Mesothelial cell of epicardium (in vitro differentiated cells): ENCODE measurements at regions not wholly inside any gene's neighbourhood (a gene's known extent, or its start where the extent isn't known, plus 50 kb on each side); places are given as distances from the start of the nearest gene placed in this dataset.

Experiments used
- DNase-seq, 2 experiments: peaks; one replicate each; pipeline ENCODE4 v3.0.0; 2021; ENCODE audit warnings: low spot score in 2 of 2; ENCODE audit not compliant: unreplicated experiment in 2 of 2
- H3K27ac Mint-ChIP-seq: 2 replicates; pipeline ENCODE4 v1.8.0; 2021; ENCODE audit warnings: mixed read lengths
- H3K27me3 Mint-ChIP-seq: 2 replicates; pipeline ENCODE4 v1.8.0; 2021; ENCODE audit warnings: low read depth, mixed read lengths
- H3K36me3 Mint-ChIP-seq: 2 replicates; pipeline ENCODE4 v1.8.0; 2021; ENCODE audit warnings: mixed read lengths
- H3K4me1 Mint-ChIP-seq: 2 replicates; pipeline ENCODE4 v1.8.0; 2021; ENCODE audit warnings: mixed read lengths
- H3K4me3 Mint-ChIP-seq: 2 replicates; pipeline ENCODE4 v1.8.0; 2021; ENCODE audit warnings: mild to moderate bottlenecking, moderate library complexity, mixed read lengths
- H3K9me3 Mint-ChIP-seq: 2 replicates; pipeline ENCODE4 v1.8.0; 2021; ENCODE audit warnings: mixed read lengths
- TF ChIP-seq, protein P1 (sequence below): fragments of 200-600 bp; sonication (generic); IDR thresholded peaks from one replicate; pipeline ENCODE4 v1.5.0; 2021; ENCODE audit warnings: antibody characterized with exemption; ENCODE audit not compliant: unreplicated experiment

- H3K36me3 Mint-ChIP-seq = peaks cover 5% of the 10 kb centered on the region
- H3K4me3 Mint-ChIP-seq = no peak overlapping the region
- H3K9me3 Mint-ChIP-seq = peaks cover 62% of the 10 kb centered on the region
- no peaks in the 10 kb centered on the region for H3K27me3 Mint-ChIP-seq
- H3K27ac Mint-ChIP-seq = no peak overlapping the region
- TF ChIP-seq, protein P1, sequence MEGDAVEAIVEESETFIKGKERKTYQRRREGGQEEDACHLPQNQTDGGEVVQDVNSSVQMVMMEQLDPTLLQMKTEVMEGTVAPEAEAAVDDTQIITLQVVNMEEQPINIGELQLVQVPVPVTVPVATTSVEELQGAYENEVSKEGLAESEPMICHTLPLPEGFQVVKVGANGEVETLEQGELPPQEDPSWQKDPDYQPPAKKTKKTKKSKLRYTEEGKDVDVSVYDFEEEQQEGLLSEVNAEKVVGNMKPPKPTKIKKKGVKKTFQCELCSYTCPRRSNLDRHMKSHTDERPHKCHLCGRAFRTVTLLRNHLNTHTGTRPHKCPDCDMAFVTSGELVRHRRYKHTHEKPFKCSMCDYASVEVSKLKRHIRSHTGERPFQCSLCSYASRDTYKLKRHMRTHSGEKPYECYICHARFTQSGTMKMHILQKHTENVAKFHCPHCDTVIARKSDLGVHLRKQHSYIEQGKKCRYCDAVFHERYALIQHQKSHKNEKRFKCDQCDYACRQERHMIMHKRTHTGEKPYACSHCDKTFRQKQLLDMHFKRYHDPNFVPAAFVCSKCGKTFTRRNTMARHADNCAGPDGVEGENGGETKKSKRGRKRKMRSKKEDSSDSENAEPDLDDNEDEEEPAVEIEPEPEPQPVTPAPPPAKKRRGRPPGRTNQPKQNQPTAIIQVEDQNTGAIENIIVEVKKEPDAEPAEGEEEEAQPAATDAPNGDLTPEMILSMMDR = no peak
- no peaks in the 10 kb centered on the region for H3K4me1 Mint-ChIP-seq
- no peak for DNase-seq
Observed at GRCh38 chr14:101383737-101384338, 177.5 kb upstream of the DIO3 start.

DNA sequence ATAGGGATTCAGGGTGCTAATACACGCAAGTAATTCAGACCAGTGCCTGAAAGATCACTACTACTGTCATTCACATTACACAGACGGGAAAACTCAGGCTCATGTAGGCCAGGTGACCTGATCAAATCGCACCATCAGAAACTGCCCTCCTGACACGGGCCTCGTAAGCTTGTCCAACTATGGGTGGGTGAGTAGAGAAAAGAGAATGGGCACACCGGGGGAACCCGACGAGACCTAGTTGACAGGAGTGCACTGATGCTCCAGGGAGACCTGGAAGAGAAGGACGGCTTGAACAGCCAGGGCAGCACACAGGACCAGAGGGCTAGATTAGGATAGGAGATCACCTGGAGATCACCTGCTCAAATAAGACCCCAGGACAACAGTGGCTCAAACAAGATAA is 166.9 kb upstream of the DIO3 start:
- Mint-ChIP-seq H3K9me3 (peaks cover 18% of the 10 kb centered on the region), H3K36me3 (no peaks in the 10 kb centered on the region), H3K4me3 (no peak overlapping the region), H3K27ac (no peak overlapping the region), H3K27me3 (no peaks in the 10 kb centered on the region), H3K4me1 (no peaks in the 10 kb centered on the region)
- TF ChIP-seq, protein P1 = no peak
- DNase-seq = no peak

DNA sequence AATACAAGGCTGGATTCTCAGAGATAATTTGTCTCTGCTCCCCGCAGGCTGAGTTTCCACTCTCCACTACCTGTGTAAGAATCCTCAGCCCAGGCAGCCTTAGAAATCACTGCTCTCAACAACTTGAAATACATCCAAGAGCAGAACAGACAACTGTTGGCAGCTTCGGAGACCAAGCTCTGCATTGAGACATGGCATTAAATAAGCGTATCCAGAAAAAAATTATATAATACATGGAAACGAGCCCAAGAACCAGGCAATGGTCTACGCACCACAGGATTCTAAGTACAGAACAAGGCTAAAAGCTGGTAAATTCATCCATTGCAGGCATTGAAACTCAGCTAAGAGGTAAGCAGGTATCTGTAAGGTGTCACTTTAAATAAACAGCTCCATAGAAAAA is 165.5 kb upstream of the DIO3 start:
- Mint-ChIP-seq H3K4me1 (peaks cover 6% of the 10 kb centered on the region), H3K27me3 (no peaks in the 10 kb centered on the region), H3K36me3 (no peaks in the 10 kb centered on the region), H3K9me3 (peaks cover 18% of the 10 kb centered on the region), H3K27ac (no peak overlapping the region), H3K4me3 (no peak overlapping the region)
- DNase-seq = no peak
- TF ChIP-seq, protein P1 = no peak

DNA sequence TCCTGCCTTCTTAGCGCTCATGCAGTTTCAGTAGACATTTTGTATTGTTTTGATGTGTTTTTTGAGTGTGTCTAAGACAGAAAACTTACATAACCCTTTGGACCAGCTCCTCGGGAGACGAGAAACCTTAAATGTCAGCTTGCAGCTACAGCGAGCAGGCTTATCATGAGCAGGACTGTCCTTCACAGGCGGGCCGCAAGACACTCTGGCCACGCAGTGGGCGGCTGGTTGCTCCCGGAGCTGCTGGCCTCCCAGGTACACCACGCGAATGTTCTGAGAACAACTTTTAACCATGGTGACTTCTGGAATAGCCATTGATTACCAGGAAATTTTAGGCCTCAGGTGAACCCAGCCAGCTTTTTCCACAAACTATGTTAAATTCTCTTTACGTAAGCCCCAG is 164.1 kb upstream of the DIO3 start:
- Mint-ChIP-seq H3K9me3 (peaks cover 10% of the 10 kb centered on the region), H3K36me3 (no peaks in the 10 kb centered on the region), H3K4me1 (peaks cover 12% of the 10 kb centered on the region), H3K27me3 (no peaks in the 10 kb centered on the region), H3K4me3 (no peak overlapping the region), H3K27ac (no peak overlapping the region)
- DNase-seq = no peak
- TF ChIP-seq, protein P1 = no peak

- no peak for DNase-seq
- Mint-ChIP-seq H3K36me3 (no peaks in the 10 kb centered on the region), H3K27me3 (no peaks in the 10 kb centered on the region), H3K4me1 (peaks cover 12% of the 10 kb centered on the region), H3K9me3 (peaks cover 4% of the 10 kb centered on the region), H3K27ac (no peak overlapping the region), H3K4me3 (no peak overlapping the region)
- TF ChIP-seq, protein P1 = no peak
Observed at GRCh38 chr14:101398011-101398410, 163.3 kb upstream of the DIO3 start.
